Tibial artery (tissue), 4 donors: ENCODE measurements at regions not wholly inside any gene's neighbourhood (a gene's known extent, or its start where the extent isn't known, plus 50 kb on each side); places are given as distances from the start of the nearest gene placed in this dataset.
"Not testable (repeated sequence)": the region's sequence is repeated elsewhere in the genome, so short reads cannot be mapped to it uniquely, and the experiment has no call there.

Experiments used
- DNase-seq, 2 donors: peaks; one replicate each; pipeline ENCODE4 v3.0.0-alpha.2; 2019
- H3K27ac ChIP-seq, 2 donors: fragments of 200-600 bp; sonication (generic) in 1 of 2; 1 replicate in 1 of 2; 2 replicates in 1 of 2; pipeline ENCODE4 v1.5.1; 2018 to 2019; ENCODE audit warnings: mild to moderate bottlenecking in 1 of 2
- H3K27me3 ChIP-seq, 2 donors: fragments of 200-600 bp; sonication (generic) in 1 of 2; one replicate each; pipeline versions ENCODE4 v1.5.1 to v1.6.0; 2016 to 2019
- H3K36me3 ChIP-seq, 3 donors: fragments of 200-600 bp; sonication (generic) in 2 of 3; one replicate each; pipeline ENCODE4 v1.5.1; 2016 to 2019; ENCODE audit warnings: mild to moderate bottlenecking in 2 of 3
- H3K4me1 ChIP-seq, 4 donors: fragments of 200-600 bp; sonication (generic) in 2 of 4; 1 replicate in 3 of 4; 2 replicates in 1 of 4; pipeline ENCODE4 v1.5.1; 2016 to 2019
- H3K4me3 ChIP-seq, 2 donors: fragments of 200-600 bp; sonication (generic) in 1 of 2; 1 replicate in 1 of 2; 2 replicates in 1 of 2; pipeline ENCODE4 v1.5.1; 2018 to 2019; ENCODE audit warnings: mild to moderate bottlenecking in 2 of 2
- H3K9me3 ChIP-seq, 3 donors: fragments of 200-600 bp; sonication (generic) in 1 of 3; one replicate each; pipeline ENCODE4 v1.5.1; 2016 to 2019
- CTCF ChIP-seq, 2 experiments: fragments of 200-600 bp in 1 of 2; fragments of 450-650 bp in 1 of 2; IDR thresholded peaks; one replicate each; pipeline ENCODE4 v1.5.1; 2017 to 2019; ENCODE audit warnings: antibody characterized with exemption in 2 of 2, mild to moderate bottlenecking in 1 of 2, moderate library complexity in 1 of 2
- intact Hi-C: fragments of 100-400 bp; cut with DNase I; formaldehyde crosslinking; loops from one replicate; pipeline ENCODE4 v1.15.0; 2023; ENCODE audit warnings: low total_unique reads

- Histone ChIP-seq H3K36me3 (no peaks in the 10 kb centered on the region), H3K27me3 (no peaks in the 10 kb centered on the region), H3K4me1 (peaks cover 0 to 46% (median 17%) of the 10 kb centered on the region in 4 donors), H3K4me3 (no peak overlapping the region), H3K9me3 (no peaks in the 10 kb centered on the region), H3K27ac (peak overlapping the region; percentile 68 to 69)
- TF ChIP-seq CTCF (IDR thresholded peaks at IDR 0.05): no peak
- intact Hi-C loops: loop anchor here (5.0 kb wide), 1 partner anchor 51 kb away; no protein-coding TSS in a partner anchor
- no peak for DNase-seq
These were observed 56.7 kb upstream of the CEP85L start for GRCh38 chr6:118708055-118708454.

- Histone ChIP-seq H3K36me3 (no peaks in the 10 kb centered on the region), H3K27me3 (no peaks in the 10 kb centered on the region), H3K27ac (no peak overlapping the region), H3K4me3 (no peak overlapping the region), H3K4me1 (peaks cover 0 to 46% (median 17%) of the 10 kb centered on the region in 4 donors), H3K9me3 (no peaks in the 10 kb centered on the region)
- intact Hi-C loops: loop anchor here (5.0 kb wide), 1 partner anchor 49 kb away; no protein-coding TSS in a partner anchor
- DNase-seq: no peak
- TF ChIP-seq CTCF (IDR thresholded peaks at IDR 0.05): no peak
These were observed 55.3 kb upstream of the CEP85L start for GRCh38 chr6:118706702-118707101.

GRCh38 chr6:118705544-118706491, 54.4 kb upstream of the CEP85L start:
- TF ChIP-seq CTCF (IDR thresholded peaks at IDR 0.05): no peak
- no peaks in the 10 kb centered on the region for H3K9me3 ChIP-seq
- H3K4me1 ChIP-seq: peaks cover 0 to 46% (median 17%) of the 10 kb centered on the region in 4 donors
- peak overlapping the region; percentile 3 to 16 for H3K4me3 ChIP-seq
- no peak for DNase-seq
- no peaks in the 10 kb centered on the region for H3K27me3 ChIP-seq
- peak overlapping the region; percentile 8 to 14 for H3K27ac ChIP-seq
- intact Hi-C loops: loop anchor here (5.0 kb wide), 1 partner anchor 49 kb away; no protein-coding TSS in a partner anchor
- no peaks in the 10 kb centered on the region for H3K36me3 ChIP-seq

GRCh38 chr6:118704915-118705314, 53.5 kb upstream of the CEP85L start:
- no peaks in the 10 kb centered on the region for H3K9me3 ChIP-seq
- intact Hi-C loops: loop anchor here (5.0 kb wide), 1 partner anchor 48 kb away; no protein-coding TSS in a partner anchor
- DNase-seq: no peak
- H3K4me3 ChIP-seq: no peak overlapping the region
- H3K36me3 ChIP-seq: no peaks in the 10 kb centered on the region
- H3K4me1 ChIP-seq: peaks cover 0 to 44% (median 16%) of the 10 kb centered on the region in 4 donors
- H3K27me3 ChIP-seq: no peaks in the 10 kb centered on the region
- no peak for TF ChIP-seq CTCF (IDR thresholded peaks at IDR 0.05)
- H3K27ac ChIP-seq: no peak overlapping the region

- H3K4me3 ChIP-seq, DNase-seq, intact Hi-C loops, H3K27ac ChIP-seq, H3K9me3 ChIP-seq, H3K27me3 ChIP-seq, H3K36me3 ChIP-seq: not testable (repeated sequence)
- H3K4me1 ChIP-seq: peaks cover 0 to 22% (median 5%) of the 10 kb centered on the region in 4 donors
These were observed 49.9 kb upstream of the CEP85L start for GRCh38 chr6:118701260-118701659.
